ENCODE measurements at regions not wholly inside any gene's neighbourhood (a gene's known extent, or its start where the extent isn't known, plus 50 kb on each side); places are given as distances from the start of the nearest gene placed in this dataset.

- TF ChIP-seq ZNF513 (CRISPR knock-in tag; conservative IDR thresholded peaks at IDR 0.05) (no peak), ZNF17 (CRISPR knock-in tag; IDR thresholded peaks at IDR 0.05) (no peak)
Observed at GRCh38 chr14:101033446-101034165, 130.1 kb upstream of the RTL1 start (continued).

GRCh38 chr14:101034986-101035385 is 131.5 kb upstream of the RTL1 start:
- intact Hi-C loops (cut with micrococcal nuclease; ENCODE audit: unreplicated experiment) (no loop called here), in situ Hi-C loops (cut with HindIII; ENCODE audit: extremely low pct_ligation_motif_present, low pct_unique_long_range_greater_than_20kb) (no loop called here)
- H3K27me3 ChIP-seq (ENCODE audit: control insufficient read depth in 1 of 2, insufficient read depth in 2 of 2, low read length in 2 of 2): peaks cover 25 to 87% of the 10 kb centered on the region in 2 experiments
- WGBS (ENCODE audit: low lambda C conversion rate): 17% methylated on average over 7 of the region's 7 CpGs
- ChIA-PET POLR2A (no interaction called here), CTCF (ENCODE audit: low intra/inter-chr PET ratio, low total read pairs) (no interaction called here)
- H4K20me1 ChIP-seq (ENCODE audit: insufficient read depth, low read length): peaks cover 12% of the 10 kb centered on the region; the same call in 1 of the 2 replicates
- FAIRE-seq (no peak), ATAC-seq (no peak), DNase-seq (ENCODE audit: low spot score) (no peak)
- H3K36me3 ChIP-seq (replicated peaks in 1 of 2; ENCODE audit: control insufficient read depth in 1 of 2, insufficient read depth in 2 of 2, low read length in 2 of 2): no peaks in the 10 kb centered on the region
- no peaks in the 10 kb centered on the region for H3K79me2 ChIP-seq (ENCODE audit: insufficient read depth, low read length)
- no peak overlapping the region for H3K4me2 ChIP-seq (ENCODE audit: low read depth, low read length)
- TF ChIP-seq ATF5 (CRISPR knock-in tag; IDR thresholded peaks at IDR 0.05; ENCODE audit: low read depth): no peak
- no peak for TF ChIP-seq SNAPC4 (CRISPR knock-in tag; IDR thresholded peaks at IDR 0.05)
- no peak for TF ChIP-seq MAX (IDR thresholded peaks at IDR 0.05)
- no peak for TF ChIP-seq ZBTB21 (CRISPR knock-in tag; IDR thresholded peaks at IDR 0.05)
- no peak for TF ChIP-seq ZNF205 (CRISPR knock-in tag; IDR thresholded peaks at IDR 0.05)
- no peak for TF ChIP-seq NKX3-1 (CRISPR knock-in tag; IDR thresholded peaks at IDR 0.05)
- no peak for TF ChIP-seq FOXP1 (IDR thresholded peaks at IDR 0.05)
- no peak for TF ChIP-seq FOXP1 (CRISPR knock-in tag; IDR thresholded peaks at IDR 0.05)
- no peak for TF ChIP-seq CC2D1A (CRISPR knock-in tag; IDR thresholded peaks at IDR 0.05)
- no peak for TF ChIP-seq SIX1 (CRISPR knock-in tag; IDR thresholded peaks at IDR 0.05; ENCODE audit: borderline replicate concordance)
- no peak for TF ChIP-seq KLF12 (CRISPR knock-in tag; IDR thresholded peaks at IDR 0.05; ENCODE audit: borderline replicate concordance)
- TF ChIP-seq NFE2 (CRISPR knock-in tag; IDR thresholded peaks at IDR 0.05): no peak
- no peaks in the 10 kb centered on the region for H3K9me3 ChIP-seq (ENCODE audit: low read length)
- no peaks in the 10 kb centered on the region for H3K4me1 ChIP-seq (ENCODE audit: insufficient read depth, low read length)
- H2AFZ ChIP-seq (ENCODE audit: low read length): no peak overlapping the region
- H3K27ac ChIP-seq (ENCODE audit: extremely low read length, insufficient read depth, low read length): no peak overlapping the region
- BruUV-seq (replicated peaks): no TSS peak
- no peak overlapping the region for H3K4me3 ChIP-seq (replicated peaks in 1 of 3; ENCODE audit: insufficient read depth in 1 of 3, low read depth in 2 of 3, low read length in 3 of 3)
- H3K9ac ChIP-seq (ENCODE audit: insufficient read depth, low read depth, low read length): no peak overlapping the region
